ENCODE measurements at regions not wholly inside any gene's neighbourhood (a gene's known extent, or its start where the extent isn't known, plus 50 kb on each side); places are given as distances from the start of the nearest gene placed in this dataset.

DNA sequence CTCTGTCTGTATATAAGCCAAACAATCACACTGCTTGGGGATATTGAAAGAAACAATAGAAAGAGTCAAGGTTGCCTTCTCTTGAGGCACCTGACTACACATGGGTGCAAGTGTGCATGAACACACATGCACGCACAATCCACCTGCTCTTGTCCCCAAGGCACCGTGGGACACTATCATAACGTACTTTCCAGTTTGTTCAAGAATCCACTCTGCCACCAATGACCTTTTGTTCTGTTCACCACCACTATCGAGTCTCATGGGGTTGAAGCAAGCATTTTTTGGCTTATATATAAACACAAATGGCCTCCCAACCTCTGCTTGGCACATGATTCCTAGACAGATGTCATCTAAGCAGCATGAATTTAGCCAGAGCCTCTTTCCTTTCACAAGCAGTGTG lies 365.4 kb downstream of the EMP1 start (continued):
- TF ChIP-seq, protein P1, sequence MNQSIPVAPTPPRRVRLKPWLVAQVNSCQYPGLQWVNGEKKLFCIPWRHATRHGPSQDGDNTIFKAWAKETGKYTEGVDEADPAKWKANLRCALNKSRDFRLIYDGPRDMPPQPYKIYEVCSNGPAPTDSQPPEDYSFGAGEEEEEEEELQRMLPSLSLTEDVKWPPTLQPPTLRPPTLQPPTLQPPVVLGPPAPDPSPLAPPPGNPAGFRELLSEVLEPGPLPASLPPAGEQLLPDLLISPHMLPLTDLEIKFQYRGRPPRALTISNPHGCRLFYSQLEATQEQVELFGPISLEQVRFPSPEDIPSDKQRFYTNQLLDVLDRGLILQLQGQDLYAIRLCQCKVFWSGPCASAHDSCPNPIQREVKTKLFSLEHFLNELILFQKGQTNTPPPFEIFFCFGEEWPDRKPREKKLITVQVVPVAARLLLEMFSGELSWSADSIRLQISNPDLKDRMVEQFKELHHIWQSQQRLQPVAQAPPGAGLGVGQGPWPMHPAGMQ (IDR thresholded peaks at IDR 0.05; ENCODE audit: borderline replicate concordance) = no peak

DNA sequence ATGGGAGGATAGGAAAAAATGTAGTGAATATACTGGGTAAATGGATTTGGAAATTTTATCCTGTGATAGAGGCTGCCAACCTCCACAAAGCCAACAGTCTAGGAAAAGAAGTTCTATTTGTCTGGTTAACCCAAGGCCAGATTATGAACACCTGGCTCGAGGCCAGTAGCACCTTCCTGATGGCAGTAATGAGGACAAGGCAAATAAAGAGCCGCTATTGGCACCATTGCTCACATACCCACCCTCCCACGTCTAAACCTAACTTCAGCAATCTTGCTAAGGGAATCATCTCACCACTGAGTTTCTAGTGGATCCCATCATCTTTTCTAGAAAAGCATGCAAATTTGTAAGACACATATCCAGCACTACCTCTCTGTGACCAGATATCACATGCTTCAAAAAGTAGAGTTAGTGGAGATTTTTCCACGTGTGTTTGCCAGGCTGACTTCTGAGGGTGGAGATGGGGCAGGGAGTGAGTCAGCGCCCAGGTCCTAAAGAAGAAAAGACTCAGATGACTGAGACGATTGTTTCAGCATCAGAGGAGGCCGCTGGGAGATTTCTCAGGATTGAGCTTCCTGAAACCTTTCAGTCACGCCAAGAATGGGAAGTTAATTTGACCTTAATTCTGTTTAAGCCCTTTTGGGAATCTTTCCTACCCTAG lies 362.9 kb downstream of the EMP1 start:
- BruUV-seq (replicated peaks) = no TSS peak
- Histone ChIP-seq H3K4me1 (ENCODE audit: control insufficient read depth, insufficient read depth, low read length) (no peaks in the 10 kb centered on the region), H3K9ac (ENCODE audit: control insufficient read depth, insufficient read depth, low read length) (no peak overlapping the region), H3K27me3 (replicated peaks in 1 of 2; ENCODE audit: control insufficient read depth in 2 of 2, insufficient read depth in 2 of 2, low read length in 1 of 2) (no peaks in the 10 kb centered on the region; a peak in 1 of 4 replicates), H2AFZ (ENCODE audit: control insufficient read depth, low read depth, low read length) (no peak overlapping the region), H3K4me3 (no peak overlapping the region), H3K4me2 (ENCODE audit: control insufficient read depth, insufficient read depth) (no peak overlapping the region), H3K27ac (ENCODE audit: control insufficient read depth, insufficient read depth) (no peak overlapping the region), H3K79me2 (ENCODE audit: control insufficient read depth, insufficient read depth, low read length) (no peaks in the 10 kb centered on the region), H3K36me3 (ENCODE audit: control insufficient read depth in 2 of 2, insufficient read depth in 2 of 2, low read length in 1 of 2) (no peaks in the 10 kb centered on the region), H3K9me3 (replicated peaks; ENCODE audit: control insufficient read depth, insufficient read depth, low read length) (no peaks in the 10 kb centered on the region; the same call in 2 of the 3 replicates), H4K20me1 (ENCODE audit: control insufficient read depth, insufficient read depth) (no peaks in the 10 kb centered on the region)
- FAIRE-seq (no peak), DNase-seq (ENCODE audit: low read depth, low spot score) (no peak), ATAC-seq (no peak)
- RAD21 ChIA-PET (ENCODE audit: unreplicated experiment) = no interaction called here
- TF ChIP-seq MXI1 (IDR thresholded peaks at IDR 0.05; ENCODE audit: low read depth, low read length) (no peak), YY1 (IDR thresholded peaks at IDR 0.05; ENCODE audit: low read depth, low read length) (no peak), LARP7 (IDR thresholded peaks at IDR 0.05) (no peak), ATF7 (IDR thresholded peaks at IDR 0.05; ENCODE audit: low read depth) (no peak), CBX5 (IDR thresholded peaks at IDR 0.05; ENCODE audit: low read depth) (no peak), MTA2 (IDR thresholded peaks at IDR 0.05; ENCODE audit: low read depth) (no peak)
- TF ChIP-seq, protein P2, sequence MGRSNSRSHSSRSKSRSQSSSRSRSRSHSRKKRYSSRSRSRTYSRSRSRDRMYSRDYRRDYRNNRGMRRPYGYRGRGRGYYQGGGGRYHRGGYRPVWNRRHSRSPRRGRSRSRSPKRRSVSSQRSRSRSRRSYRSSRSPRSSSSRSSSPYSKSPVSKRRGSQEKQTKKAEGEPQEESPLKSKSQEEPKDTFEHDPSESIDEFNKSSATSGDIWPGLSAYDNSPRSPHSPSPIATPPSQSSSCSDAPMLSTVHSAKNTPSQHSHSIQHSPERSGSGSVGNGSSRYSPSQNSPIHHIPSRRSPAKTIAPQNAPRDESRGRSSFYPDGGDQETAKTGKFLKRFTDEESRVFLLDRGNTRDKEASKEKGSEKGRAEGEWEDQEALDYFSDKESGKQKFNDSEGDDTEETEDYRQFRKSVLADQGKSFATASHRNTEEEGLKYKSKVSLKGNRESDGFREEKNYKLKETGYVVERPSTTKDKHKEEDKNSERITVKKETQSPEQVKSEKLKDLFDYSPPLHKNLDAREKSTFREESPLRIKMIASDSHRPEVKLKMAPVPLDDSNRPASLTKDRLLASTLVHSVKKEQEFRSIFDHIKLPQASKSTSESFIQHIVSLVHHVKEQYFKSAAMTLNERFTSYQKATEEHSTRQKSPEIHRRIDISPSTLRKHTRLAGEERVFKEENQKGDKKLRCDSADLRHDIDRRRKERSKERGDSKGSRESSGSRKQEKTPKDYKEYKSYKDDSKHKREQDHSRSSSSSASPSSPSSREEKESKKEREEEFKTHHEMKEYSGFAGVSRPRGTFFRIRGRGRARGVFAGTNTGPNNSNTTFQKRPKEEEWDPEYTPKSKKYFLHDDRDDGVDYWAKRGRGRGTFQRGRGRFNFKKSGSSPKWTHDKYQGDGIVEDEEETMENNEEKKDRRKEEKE (IDR thresholded peaks at IDR 0.05) = no peak
- 10% methylated on average over 8 of the region's 8 CpGs for WGBS (ENCODE audit: insufficient coverage, insufficient replicate concordance, low lambda C conversion rate, missing lambda C conversion rate)
- CTCF ChIA-PET = no interaction called here
- in situ Hi-C loops (cut with MboI) = no loop called here
- POLR2A ChIA-PET = interaction anchor here (1.0 kb wide), 1 partner anchor 67 kb away, joined by 3 read pairs; no protein-coding TSS in a partner anchor
- SMC1A ChIA-PET (ENCODE audit: uncharacterized antibody, unreplicated experiment) = interaction anchor here (0.6 kb wide), 1 partner anchor 1803 kb away, joined by 3 read pairs; no protein-coding TSS in a partner anchor
- intact Hi-C loops (cut with micrococcal nuclease; ENCODE audit: unreplicated experiment) = no loop called here

All from GM12878 (cell line).